Activated T-helper 1 cell treated with anti-CD3 and anti-CD28 coated beads, Interleukin-12 subunit alpha, Interleukin-12 subunit beta, Interleukin-2, Interleukin-4 antibody, amounts not matched to agents 30 ng/mL and 10 ng/mL and 1 ng/mL, durations not matched to agents 14 hours and 24 hours and 36 hours (primary cell): ENCODE measurements at regions not wholly inside any gene's neighbourhood (a gene's known extent, or its start where the extent isn't known, plus 50 kb on each side); places are given as distances from the start of the nearest gene placed in this dataset.

Experiments used
- DNase-seq: peaks from one replicate; pipeline ENCODE4 v3.0.0; 2021; ENCODE audit warnings: low spot score
- H3K27ac Mint-ChIP-seq: one replicate; pipeline ENCODE4 v1.8.0; 2021; ENCODE audit warnings: mild to moderate bottlenecking, mixed read lengths
- H3K27me3 Mint-ChIP-seq: one replicate; pipeline ENCODE4 v1.8.0; 2022; ENCODE audit warnings: mild to moderate bottlenecking, moderate library complexity, mixed read lengths; ENCODE audit not compliant: insufficient read depth
- H3K36me3 Mint-ChIP-seq: one replicate; pipeline ENCODE4 v1.8.0; 2021; ENCODE audit warnings: low read depth, mixed read lengths
- H3K4me1 Mint-ChIP-seq: one replicate; pipeline ENCODE4 v1.8.0; 2021; ENCODE audit warnings: low read depth, mixed read lengths
- H3K4me3 Mint-ChIP-seq: one replicate; pipeline ENCODE4 v1.8.0; 2021; ENCODE audit warnings: mild to moderate bottlenecking, moderate library complexity, mixed read lengths
- H3K9me3 Mint-ChIP-seq: one replicate; pipeline ENCODE4 v1.8.0; 2021; ENCODE audit warnings: mixed read lengths
- intact Hi-C: fragments of 100-400 bp; cut with micrococcal nuclease; formaldehyde crosslinking; loops from one replicate; pipeline ENCODE4 v1.15.1; 2024

DNA sequence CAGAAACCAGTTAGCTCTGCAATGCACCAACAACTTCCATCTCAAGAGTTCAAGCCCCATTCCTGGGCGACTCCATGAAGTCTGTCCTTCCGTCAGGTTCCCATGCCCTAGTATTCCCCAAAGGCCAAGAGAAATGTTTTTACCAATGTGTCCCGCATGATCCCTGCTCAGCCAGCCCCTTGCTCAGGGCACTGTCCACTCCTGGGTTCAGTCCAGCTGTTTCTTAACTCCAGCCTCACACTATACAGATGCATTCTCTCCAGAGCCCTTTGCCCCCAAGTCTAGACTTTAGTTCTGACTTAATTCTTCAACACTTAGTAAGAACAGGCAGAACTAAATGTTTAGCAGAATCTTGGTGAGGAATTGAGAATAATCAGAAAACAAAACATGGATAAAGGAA lies 497.5 kb downstream of the SOX6 start:
- intact Hi-C loops = no loop called here
- no peak overlapping the region for H3K4me3 Mint-ChIP-seq
- no peak for DNase-seq

DNA sequence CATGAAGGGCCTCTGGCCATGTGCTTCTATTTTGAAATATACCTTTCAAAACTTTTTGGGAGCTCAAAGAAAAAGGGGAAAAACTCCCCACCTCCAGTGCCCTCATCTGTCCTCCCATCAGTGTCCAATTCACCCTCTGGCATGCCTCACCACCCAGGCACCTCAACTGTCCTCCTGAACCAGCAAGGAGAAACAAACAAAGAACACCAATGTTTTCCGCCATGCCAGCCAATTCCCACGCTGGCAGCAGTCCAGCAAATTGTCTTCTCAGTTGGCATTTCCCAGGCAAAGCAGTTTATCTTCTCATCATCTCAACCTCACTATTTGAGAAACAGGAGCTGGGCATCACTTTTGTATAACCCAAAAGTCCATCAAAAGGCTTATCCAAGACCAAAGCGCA lies 496.9 kb downstream of the SOX6 start:
- DNase-seq = no peak
- no peaks in the 10 kb centered on the region for H3K27me3 Mint-ChIP-seq
- H3K36me3 Mint-ChIP-seq = no peaks in the 10 kb centered on the region
- H3K27ac Mint-ChIP-seq = no peak overlapping the region
- intact Hi-C loops = no loop called here
- no peaks in the 10 kb centered on the region for H3K4me1 Mint-ChIP-seq
- H3K4me3 Mint-ChIP-seq = no peak overlapping the region
- no peaks in the 10 kb centered on the region for H3K9me3 Mint-ChIP-seq

More for the DNA sequence above, 497.5 kb downstream of the SOX6 start:
- Mint-ChIP-seq H3K27me3 (no peaks in the 10 kb centered on the region), H3K9me3 (no peaks in the 10 kb centered on the region), H3K4me1 (no peaks in the 10 kb centered on the region), H3K27ac (no peak overlapping the region), H3K36me3 (no peaks in the 10 kb centered on the region)

GRCh38 chr11:15861256-15861655 lies 495.1 kb downstream of the SOX6 start:
- H3K27ac Mint-ChIP-seq = no peak overlapping the region
- no peaks in the 10 kb centered on the region for H3K9me3 Mint-ChIP-seq
- H3K36me3 Mint-ChIP-seq = no peaks in the 10 kb centered on the region
- H3K27me3 Mint-ChIP-seq = no peaks in the 10 kb centered on the region
- H3K4me3 Mint-ChIP-seq = no peak overlapping the region
- no peaks in the 10 kb centered on the region for H3K4me1 Mint-ChIP-seq
- intact Hi-C loops = no loop called here
- no peak for DNase-seq

- intact Hi-C loops = no loop called here
- H3K27me3 Mint-ChIP-seq = no peaks in the 10 kb centered on the region
- H3K27ac Mint-ChIP-seq = no peak overlapping the region
- H3K4me1 Mint-ChIP-seq = no peaks in the 10 kb centered on the region
- DNase-seq = no peak
- H3K4me3 Mint-ChIP-seq = no peak overlapping the region
- H3K36me3 Mint-ChIP-seq = no peaks in the 10 kb centered on the region
- H3K9me3 Mint-ChIP-seq = no peaks in the 10 kb centered on the region
These were observed 492.9 kb downstream of the SOX6 start for GRCh38 chr11:15863411-15863810.

DNA sequence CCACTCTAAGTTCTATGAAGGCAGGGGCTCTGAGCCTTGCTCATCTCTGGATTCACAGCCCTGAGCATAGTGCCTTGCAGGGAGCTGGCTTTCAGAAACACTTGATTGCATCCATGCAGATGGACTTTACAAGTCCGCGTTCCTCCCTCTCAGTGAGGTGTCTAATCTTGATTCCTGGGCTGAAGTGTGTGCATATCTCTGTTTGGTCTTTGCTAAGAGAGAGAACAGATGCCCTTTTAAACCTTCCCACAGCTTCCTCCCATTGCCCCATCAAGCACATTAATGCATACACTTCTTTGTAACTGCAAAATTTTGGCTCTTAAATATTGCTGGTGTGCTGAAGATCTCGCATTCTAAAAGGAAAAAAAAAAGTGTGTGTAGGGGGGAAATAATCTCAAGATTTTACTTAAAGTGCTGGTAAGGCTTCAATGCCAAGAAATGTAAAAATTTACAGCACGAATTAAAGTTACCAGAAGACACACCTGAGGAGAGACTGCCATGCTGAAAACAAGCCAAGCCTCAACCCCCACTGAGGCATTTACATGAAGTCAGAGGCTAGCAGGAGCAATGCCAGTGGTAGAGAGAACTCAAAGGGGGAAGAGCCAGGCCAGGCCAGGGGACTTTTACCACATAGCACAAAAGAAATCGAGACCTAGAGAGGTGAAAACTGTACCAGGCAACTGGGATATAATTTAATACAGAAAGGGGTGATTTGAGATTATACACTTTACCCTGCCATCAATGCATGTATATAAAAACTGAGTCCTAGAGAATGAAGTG lies 492.1 kb downstream of the SOX6 start:
- no peaks in the 10 kb centered on the region for H3K4me1 Mint-ChIP-seq
- no peaks in the 10 kb centered on the region for H3K36me3 Mint-ChIP-seq
- no peak overlapping the region for H3K4me3 Mint-ChIP-seq
- intact Hi-C loops = no loop called here
- no peak overlapping the region for H3K27ac Mint-ChIP-seq
- no peaks in the 10 kb centered on the region for H3K9me3 Mint-ChIP-seq
- H3K27me3 Mint-ChIP-seq = no peaks in the 10 kb centered on the region
- no peak for DNase-seq

GRCh38 chr11:15865212-15865987 lies 490.9 kb downstream of the SOX6 start:
- Mint-ChIP-seq H3K9me3 (no peaks in the 10 kb centered on the region), H3K36me3 (no peaks in the 10 kb centered on the region), H3K4me3 (no peak overlapping the region), H3K27me3 (no peaks in the 10 kb centered on the region), H3K4me1 (no peaks in the 10 kb centered on the region), H3K27ac (no peak overlapping the region)
- no peak for DNase-seq
- intact Hi-C loops = no loop called here

GRCh38 chr11:15867871-15868270 lies 488.5 kb downstream of the SOX6 start:
- Mint-ChIP-seq H3K4me3 (no peak overlapping the region), H3K36me3 (no peaks in the 10 kb centered on the region), H3K9me3 (no peaks in the 10 kb centered on the region), H3K27me3 (no peaks in the 10 kb centered on the region), H3K27ac (no peak overlapping the region), H3K4me1 (no peaks in the 10 kb centered on the region)
- DNase-seq = no peak
- intact Hi-C loops = no loop called here

- H3K27ac Mint-ChIP-seq = no peak overlapping the region
- no peaks in the 10 kb centered on the region for H3K9me3 Mint-ChIP-seq
- no peaks in the 10 kb centered on the region for H3K36me3 Mint-ChIP-seq
- DNase-seq = no peak
- no peak overlapping the region for H3K4me3 Mint-ChIP-seq
- peaks cover 3% of the 10 kb centered on the region for H3K27me3 Mint-ChIP-seq
- H3K4me1 Mint-ChIP-seq = no peaks in the 10 kb centered on the region
- intact Hi-C loops = no loop called here
These were observed 485.4 kb downstream of the SOX6 start for GRCh38 chr11:15870911-15871310.

GRCh38 chr11:15871904-15872626 lies 484.3 kb downstream of the SOX6 start:
- Mint-ChIP-seq H3K4me1 (no peaks in the 10 kb centered on the region), H3K36me3 (no peaks in the 10 kb centered on the region)

GRCh38 chr11:15873501-15873900 lies 482.8 kb downstream of the SOX6 start:
- Mint-ChIP-seq H3K9me3 (no peaks in the 10 kb centered on the region), H3K4me1 (no peaks in the 10 kb centered on the region), H3K27me3 (peaks cover 3% of the 10 kb centered on the region), H3K36me3 (no peaks in the 10 kb centered on the region), H3K27ac (no peak overlapping the region), H3K4me3 (no peak overlapping the region)
- intact Hi-C loops = no loop called here
- DNase-seq = no peak

More at GRCh38 chr11:15871904-15872626, 484.3 kb downstream of the SOX6 start:
- intact Hi-C loops = no loop called here
- H3K27ac Mint-ChIP-seq = no peak overlapping the region
- no peak overlapping the region for H3K4me3 Mint-ChIP-seq
- H3K9me3 Mint-ChIP-seq = no peaks in the 10 kb centered on the region
- H3K27me3 Mint-ChIP-seq = peaks cover 3% of the 10 kb centered on the region
- DNase-seq = no peak

GRCh38 chr11:15874704-15875103 lies 481.6 kb downstream of the SOX6 start:
- intact Hi-C loops = no loop called here
- no peaks in the 10 kb centered on the region for H3K4me1 Mint-ChIP-seq
- no peak overlapping the region for H3K4me3 Mint-ChIP-seq
- H3K27ac Mint-ChIP-seq = no peak overlapping the region
- no peaks in the 10 kb centered on the region for H3K9me3 Mint-ChIP-seq
- peaks cover 3% of the 10 kb centered on the region for H3K27me3 Mint-ChIP-seq
- H3K36me3 Mint-ChIP-seq = no peaks in the 10 kb centered on the region
- no peak for DNase-seq

DNA sequence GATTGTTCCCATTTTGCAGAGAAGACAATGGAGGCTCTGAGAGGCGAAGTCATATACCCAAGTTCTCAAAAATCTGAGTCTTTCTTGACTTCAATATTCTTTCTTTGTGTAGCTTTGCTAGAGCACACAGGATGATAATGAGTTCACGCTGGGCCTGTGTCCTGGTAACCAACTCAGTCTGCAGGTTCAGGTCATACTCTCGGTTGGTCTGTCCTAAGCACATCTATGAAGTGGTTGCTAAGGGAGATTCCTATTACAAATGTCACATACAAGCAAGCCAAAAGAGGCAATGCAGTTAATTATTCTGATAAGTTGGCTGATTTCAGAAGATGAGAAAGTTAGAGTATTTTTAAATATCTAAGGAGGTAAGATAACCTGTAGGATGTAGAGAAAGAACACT lies 481.0 kb downstream of the SOX6 start:
- no peak for DNase-seq
- H3K27ac Mint-ChIP-seq = no peak overlapping the region
- H3K4me1 Mint-ChIP-seq = no peaks in the 10 kb centered on the region
- no peaks in the 10 kb centered on the region for H3K36me3 Mint-ChIP-seq
- no peaks in the 10 kb centered on the region for H3K9me3 Mint-ChIP-seq
- H3K4me3 Mint-ChIP-seq = no peak overlapping the region
- intact Hi-C loops = no loop called here
- H3K27me3 Mint-ChIP-seq = peaks cover 3% of the 10 kb centered on the region

GRCh38 chr11:15875943-15876342 lies 480.4 kb downstream of the SOX6 start:
- Mint-ChIP-seq H3K36me3 (no peaks in the 10 kb centered on the region), H3K4me3 (no peak overlapping the region), H3K27me3 (peaks cover 3% of the 10 kb centered on the region), H3K27ac (no peak overlapping the region), H3K9me3 (no peaks in the 10 kb centered on the region), H3K4me1 (no peaks in the 10 kb centered on the region)
- intact Hi-C loops = no loop called here
- no peak for DNase-seq
